HCT116 (cell line): ENCODE measurements at regions not wholly inside any gene's neighbourhood (a gene's known extent, or its start where the extent isn't known, plus 50 kb on each side); places are given as distances from the start of the nearest gene placed in this dataset.

Source experiments
- CTCF ChIP-seq, 3 experiments: fragments of 200-600 bp in 1 of 3; sonication (generic) in 1 of 3; IDR thresholded peaks in 2 of 3; conservative IDR thresholded peaks in 1 of 3; 2 replicates each; pipeline ENCODE4 v1.5.1; 2012 to 2017; ENCODE audit warnings: low read depth in 2 of 3, low read length in 2 of 3, antibody characterized with exemption in 1 of 3, borderline replicate concordance in 1 of 3, control low read depth in 1 of 3, mild to moderate bottlenecking in 1 of 3, mixed read lengths in 1 of 3, mixed run types in 1 of 3, moderate library complexity in 1 of 3; ENCODE audit not compliant: insufficient read depth in 1 of 3
- JUND ChIP-seq: IDR thresholded peaks from 2 replicates; pipeline ENCODE4 v1.6.1; 2012
- MAX ChIP-seq: IDR thresholded peaks from 2 replicates; pipeline ENCODE4 v1.6.1; 2012
- POLR2A ChIP-seq: IDR thresholded peaks from 2 replicates; pipeline ENCODE4 v1.7.0; 2011; ENCODE audit warnings: borderline replicate concordance; ENCODE audit not compliant: insufficient read depth, insufficient read length; ENCODE audit errors: extremely low read depth
- YY1 ChIP-seq: IDR thresholded peaks from 2 replicates; pipeline ENCODE4 v1.6.1; 2011; ENCODE audit warnings: low read length, low read depth, moderate library complexity, mild to moderate bottlenecking; ENCODE audit not compliant: insufficient replicate concordance; ENCODE audit errors: extremely low read depth

GRCh38 chr13:33766329-33767123 lies 51.4 kb upstream of the RFC3 start:
- TF ChIP-seq JUND (no peak), MAX (no peak), YY1 (no peak), CTCF (IDR thresholded peaks at IDR 0.05 in 2 of 3, conservative IDR thresholded peaks at IDR 0.05 in 1 of 3; ENCODE audit: borderline replicate concordance in 1 of 3, insufficient read depth in 1 of 3, low read depth in 2 of 3, low read length in 2 of 3) (no peak), POLR2A (no peak)
